ENCODE measurements at regions not wholly inside any gene's neighbourhood (a gene's known extent, or its start where the extent isn't known, plus 50 kb on each side); places are given as distances from the start of the nearest gene placed in this dataset.

GRCh38 chr2:156907806-156908205 is 349.7 kb upstream of the GALNT5 start:
- no peak for ATAC-seq

More at GRCh38 chr2:156907806-156908205, 349.7 kb upstream of the GALNT5 start:
- H3K79me2 ChIP-seq (replicated peaks; ENCODE audit: insufficient read depth): no peaks in the 10 kb centered on the region
- no peaks in the 10 kb centered on the region for H3K27me3 Mint-ChIP-seq (ENCODE audit: insufficient read depth, low read depth, poor library complexity)
- H3K9me3 Mint-ChIP-seq: no peaks in the 10 kb centered on the region
- no peaks in the 10 kb centered on the region for H3F3A ChIP-seq (replicated peaks; ENCODE audit: low read depth)
- TF ChIP-seq CREB1 (CRISPR knock-in tag; IDR thresholded peaks at IDR 0.05; ENCODE audit: low read depth) (no peak), EZH2phosphoT487 (IDR thresholded peaks at IDR 0.05; ENCODE audit: unreplicated experiment) (no peak), STAT1 (IDR thresholded peaks at IDR 0.05; ENCODE audit: unreplicated experiment) (no peak), JUNB (IDR thresholded peaks at IDR 0.05; ENCODE audit: unreplicated experiment) (no peak), EZH2 (IDR thresholded peaks at IDR 0.05; ENCODE audit: low read depth, unreplicated experiment) (no peak), REST (IDR thresholded peaks at IDR 0.05; ENCODE audit: unreplicated experiment) (no peak), NANOG (IDR thresholded peaks at IDR 0.05; ENCODE audit: borderline replicate concordance) (no peak), ETS1 (IDR thresholded peaks at IDR 0.05) (no peak), ZNF331 (CRISPR knock-in tag; IDR thresholded peaks at IDR 0.05; ENCODE audit: low read depth) (no peak)
- TF ChIP-seq, protein P1, sequence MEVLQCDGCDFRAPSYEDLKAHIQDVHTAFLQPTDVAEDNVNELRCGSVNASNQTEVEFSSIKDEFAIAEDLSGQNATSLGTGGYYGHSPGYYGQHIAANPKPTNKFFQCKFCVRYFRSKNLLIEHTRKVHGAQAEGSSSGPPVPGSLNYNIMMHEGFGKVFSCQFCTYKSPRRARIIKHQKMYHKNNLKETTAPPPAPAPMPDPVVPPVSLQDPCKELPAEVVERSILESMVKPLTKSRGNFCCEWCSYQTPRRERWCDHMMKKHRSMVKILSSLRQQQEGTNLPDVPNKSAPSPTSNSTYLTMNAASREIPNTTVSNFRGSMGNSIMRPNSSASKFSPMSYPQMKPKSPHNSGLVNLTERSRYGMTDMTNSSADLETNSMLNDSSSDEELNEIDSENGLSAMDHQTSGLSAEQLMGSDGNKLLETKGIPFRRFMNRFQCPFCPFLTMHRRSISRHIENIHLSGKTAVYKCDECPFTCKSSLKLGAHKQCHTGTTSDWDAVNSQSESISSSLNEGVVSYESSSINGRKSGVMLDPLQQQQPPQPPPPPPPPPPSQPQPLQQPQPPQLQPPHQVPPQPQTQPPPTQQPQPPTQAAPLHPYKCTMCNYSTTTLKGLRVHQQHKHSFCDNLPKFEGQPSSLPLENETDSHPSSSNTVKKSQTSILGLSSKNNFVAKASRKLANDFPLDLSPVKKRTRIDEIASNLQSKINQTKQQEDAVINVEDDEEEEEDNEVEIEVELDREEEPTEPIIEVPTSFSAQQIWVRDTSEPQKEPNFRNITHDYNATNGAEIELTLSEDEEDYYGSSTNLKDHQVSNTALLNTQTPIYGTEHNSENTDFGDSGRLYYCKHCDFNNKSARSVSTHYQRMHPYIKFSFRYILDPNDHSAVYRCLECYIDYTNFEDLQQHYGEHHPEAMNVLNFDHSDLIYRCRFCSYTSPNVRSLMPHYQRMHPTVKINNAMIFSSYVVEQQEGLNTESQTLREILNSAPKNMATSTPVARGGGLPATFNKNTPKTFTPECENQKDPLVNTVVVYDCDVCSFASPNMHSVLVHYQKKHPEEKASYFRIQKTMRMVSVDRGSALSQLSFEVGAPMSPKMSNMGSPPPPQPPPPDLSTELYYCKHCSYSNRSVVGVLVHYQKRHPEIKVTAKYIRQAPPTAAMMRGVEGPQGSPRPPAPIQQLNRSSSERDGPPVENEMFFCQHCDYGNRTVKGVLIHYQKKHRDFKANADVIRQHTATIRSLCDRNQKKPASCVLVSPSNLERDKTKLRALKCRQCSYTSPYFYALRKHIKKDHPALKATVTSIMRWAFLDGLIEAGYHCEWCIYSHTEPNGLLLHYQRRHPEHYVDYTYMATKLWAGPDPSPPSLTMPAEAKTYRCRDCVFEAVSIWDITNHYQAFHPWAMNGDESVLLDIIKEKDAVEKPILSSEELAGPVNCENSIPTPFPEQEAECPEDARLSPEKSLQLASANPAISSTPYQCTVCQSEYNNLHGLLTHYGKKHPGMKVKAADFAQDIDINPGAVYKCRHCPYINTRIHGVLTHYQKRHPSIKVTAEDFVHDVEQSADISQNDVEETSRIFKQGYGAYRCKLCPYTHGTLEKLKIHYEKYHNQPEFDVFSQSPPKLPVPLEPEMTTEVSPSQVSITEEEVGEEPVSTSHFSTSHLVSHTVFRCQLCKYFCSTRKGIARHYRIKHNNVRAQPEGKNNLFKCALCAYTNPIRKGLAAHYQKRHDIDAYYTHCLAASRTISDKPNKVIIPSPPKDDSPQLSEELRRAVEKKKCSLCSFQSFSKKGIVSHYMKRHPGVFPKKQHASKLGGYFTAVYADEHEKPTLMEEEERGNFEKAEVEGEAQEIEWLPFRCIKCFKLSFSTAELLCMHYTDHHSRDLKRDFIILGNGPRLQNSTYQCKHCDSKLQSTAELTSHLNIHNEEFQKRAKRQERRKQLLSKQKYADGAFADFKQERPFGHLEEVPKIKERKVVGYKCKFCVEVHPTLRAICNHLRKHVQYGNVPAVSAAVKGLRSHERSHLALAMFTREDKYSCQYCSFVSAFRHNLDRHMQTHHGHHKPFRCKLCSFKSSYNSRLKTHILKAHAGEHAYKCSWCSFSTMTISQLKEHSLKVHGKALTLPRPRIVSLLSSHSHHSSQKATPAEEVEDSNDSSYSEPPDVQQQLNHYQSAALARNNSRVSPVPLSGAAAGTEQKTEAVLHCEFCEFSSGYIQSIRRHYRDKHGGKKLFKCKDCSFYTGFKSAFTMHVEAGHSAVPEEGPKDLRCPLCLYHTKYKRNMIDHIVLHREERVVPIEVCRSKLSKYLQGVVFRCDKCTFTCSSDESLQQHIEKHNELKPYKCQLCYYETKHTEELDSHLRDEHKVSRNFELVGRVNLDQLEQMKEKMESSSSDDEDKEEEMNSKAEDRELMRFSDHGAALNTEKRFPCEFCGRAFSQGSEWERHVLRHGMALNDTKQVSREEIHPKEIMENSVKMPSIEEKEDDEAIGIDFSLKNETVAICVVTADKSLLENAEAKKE (CRISPR knock-in tag; IDR thresholded peaks at IDR 0.05): no peak
- TF ChIP-seq, protein P2, sequence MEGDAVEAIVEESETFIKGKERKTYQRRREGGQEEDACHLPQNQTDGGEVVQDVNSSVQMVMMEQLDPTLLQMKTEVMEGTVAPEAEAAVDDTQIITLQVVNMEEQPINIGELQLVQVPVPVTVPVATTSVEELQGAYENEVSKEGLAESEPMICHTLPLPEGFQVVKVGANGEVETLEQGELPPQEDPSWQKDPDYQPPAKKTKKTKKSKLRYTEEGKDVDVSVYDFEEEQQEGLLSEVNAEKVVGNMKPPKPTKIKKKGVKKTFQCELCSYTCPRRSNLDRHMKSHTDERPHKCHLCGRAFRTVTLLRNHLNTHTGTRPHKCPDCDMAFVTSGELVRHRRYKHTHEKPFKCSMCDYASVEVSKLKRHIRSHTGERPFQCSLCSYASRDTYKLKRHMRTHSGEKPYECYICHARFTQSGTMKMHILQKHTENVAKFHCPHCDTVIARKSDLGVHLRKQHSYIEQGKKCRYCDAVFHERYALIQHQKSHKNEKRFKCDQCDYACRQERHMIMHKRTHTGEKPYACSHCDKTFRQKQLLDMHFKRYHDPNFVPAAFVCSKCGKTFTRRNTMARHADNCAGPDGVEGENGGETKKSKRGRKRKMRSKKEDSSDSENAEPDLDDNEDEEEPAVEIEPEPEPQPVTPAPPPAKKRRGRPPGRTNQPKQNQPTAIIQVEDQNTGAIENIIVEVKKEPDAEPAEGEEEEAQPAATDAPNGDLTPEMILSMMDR (conservative IDR thresholded peaks at IDR 0.05; ENCODE audit: low read depth in 2 of 2): no peak
- H3K9me2 ChIP-seq (ENCODE audit: insufficient read depth): no peaks in the 10 kb centered on the region
- no peaks in the 10 kb centered on the region for H4K20me1 ChIP-seq (replicated peaks; ENCODE audit: insufficient read depth)
- no peak overlapping the region for H2AFZ ChIP-seq
- H3K4me3 ChIP-seq: no peak overlapping the region
- H3K27ac ChIP-seq (ENCODE audit: low read depth): no peak overlapping the region
- no peaks in the 10 kb centered on the region for H3K4me1 Mint-ChIP-seq
- no peak overlapping the region for H3K4me3 Mint-ChIP-seq
- no peaks in the 10 kb centered on the region for H3K36me3 Mint-ChIP-seq (ENCODE audit: low read depth)
- no peak overlapping the region for H3K27ac Mint-ChIP-seq
- no peaks in the 10 kb centered on the region for H3K36me3 ChIP-seq (ENCODE audit: insufficient read depth)
- no peaks in the 10 kb centered on the region for H3K27me3 ChIP-seq (ENCODE audit: insufficient read depth)
- no peak overlapping the region for H3K4me2 ChIP-seq
- no peak for DNase-seq (ENCODE audit: low spot score)
- H3K4me1 ChIP-seq (ENCODE audit: insufficient read depth): no peaks in the 10 kb centered on the region
